Stimulated activated naive CD8-positive, alpha-beta T cell treated with anti-CD3 and anti-CD28 coated beads, Interleukin-15, Interleukin-2, amounts not matched to agents 100 U/mL and 50 U/mL, for 24 hours (primary cell): ENCODE measurements at regions not wholly inside any gene's neighbourhood (a gene's known extent, or its start where the extent isn't known, plus 50 kb on each side); places are given as distances from the start of the nearest gene placed in this dataset.
A peak's percentile ranks its signal among the peaks of the same experiment; 100 is the strongest.
"Not testable (repeated sequence)": the region's sequence is repeated elsewhere in the genome, so short reads cannot be mapped to it uniquely, and the experiment has no call there.

ENCODE experiments used
- ATAC-seq: fragments of 150-1000 bp; cut with Tn5 transposase; one replicate; pipeline ENCODE4 v1.10.0; 2021
- DNase-seq: peaks from one replicate; pipeline ENCODE4 v3.0.0; 2021

DNA sequence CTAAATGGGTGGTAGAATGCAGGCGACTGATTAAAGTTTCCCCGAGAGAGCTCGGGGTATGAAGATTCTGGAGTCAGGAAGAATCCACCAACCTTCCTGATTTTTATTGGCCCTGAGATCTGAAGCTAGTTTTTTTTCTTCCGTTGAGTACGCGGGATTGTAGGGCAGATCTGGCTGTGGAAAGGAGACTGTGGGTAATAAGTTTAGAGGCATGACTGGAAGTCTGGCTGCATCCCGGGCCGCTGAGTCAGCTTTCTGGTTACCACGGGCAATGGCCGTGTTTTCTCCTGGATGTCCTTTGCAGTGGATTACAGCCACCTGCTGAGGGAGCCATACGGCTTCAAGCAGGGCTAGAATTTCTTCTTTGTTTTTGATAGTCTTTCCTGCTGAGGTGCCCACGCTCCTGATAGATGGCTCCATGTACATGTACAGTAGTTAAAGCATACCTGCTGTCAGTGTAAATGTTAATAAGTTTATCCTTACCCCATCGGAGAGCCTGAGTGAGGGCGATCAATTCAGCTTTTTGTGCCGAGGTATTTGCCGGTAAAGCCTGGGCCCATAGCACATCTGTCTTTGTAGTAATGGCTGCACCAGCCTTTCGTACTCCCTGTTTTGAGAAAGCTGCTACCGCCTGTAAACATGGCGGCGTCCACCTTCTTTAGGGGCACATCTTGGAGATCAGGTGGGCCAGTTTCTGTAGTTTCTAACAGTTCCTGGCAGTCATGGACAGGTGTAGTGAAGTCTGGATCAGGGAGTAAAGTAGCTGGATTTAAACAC lies 154.0 kb downstream of the TRIM27 start:
- ATAC-seq: no peak

DNA sequence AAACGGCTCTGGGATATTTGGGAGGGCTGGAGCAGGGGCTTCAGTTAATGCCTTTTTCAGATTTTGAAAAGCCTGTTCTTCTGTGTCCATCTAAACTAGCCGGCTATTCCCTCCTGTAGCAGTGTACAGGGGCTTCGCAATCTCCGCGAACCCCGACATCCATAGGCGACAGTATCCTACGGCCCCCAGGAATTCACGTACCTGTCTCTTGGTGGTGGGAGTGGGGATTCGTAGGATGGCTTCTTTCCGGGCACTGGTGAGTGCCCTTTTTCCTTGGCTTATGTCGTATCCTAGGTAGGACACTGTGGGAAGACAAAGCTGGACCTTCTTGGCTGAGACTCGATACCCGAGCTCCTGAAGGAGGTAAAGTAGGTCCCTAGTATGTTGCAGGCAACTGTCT lies 153.1 kb downstream of the TRIM27 start:
- DNase-seq (no peak), ATAC-seq (no peak)

More for the DNA sequence above, 154.0 kb downstream of the TRIM27 start:
- no peak for DNase-seq

- no peak for DNase-seq
- no peak for ATAC-seq
Measured at GRCh38 chr6:28771401-28772267, 152.2 kb downstream of the TRIM27 start.

GRCh38 chr6:28772480-28773381 lies 151.1 kb downstream of the TRIM27 start:
- no peak for ATAC-seq

GRCh38 chr6:28774292-28775051 lies 149.3 kb downstream of the TRIM27 start:
- ATAC-seq: no peak
- DNase-seq: no peak

More at GRCh38 chr6:28772480-28773381, 151.1 kb downstream of the TRIM27 start:
- no peak for DNase-seq

GRCh38 chr6:28775052-28775376 lies 148.8 kb downstream of the TRIM27 start:
- ATAC-seq: no peak
- DNase-seq: no peak

- ATAC-seq: no peak
- DNase-seq: no peak
Measured at GRCh38 chr6:28775405-28776129, 148.2 kb downstream of the TRIM27 start.

DNA sequence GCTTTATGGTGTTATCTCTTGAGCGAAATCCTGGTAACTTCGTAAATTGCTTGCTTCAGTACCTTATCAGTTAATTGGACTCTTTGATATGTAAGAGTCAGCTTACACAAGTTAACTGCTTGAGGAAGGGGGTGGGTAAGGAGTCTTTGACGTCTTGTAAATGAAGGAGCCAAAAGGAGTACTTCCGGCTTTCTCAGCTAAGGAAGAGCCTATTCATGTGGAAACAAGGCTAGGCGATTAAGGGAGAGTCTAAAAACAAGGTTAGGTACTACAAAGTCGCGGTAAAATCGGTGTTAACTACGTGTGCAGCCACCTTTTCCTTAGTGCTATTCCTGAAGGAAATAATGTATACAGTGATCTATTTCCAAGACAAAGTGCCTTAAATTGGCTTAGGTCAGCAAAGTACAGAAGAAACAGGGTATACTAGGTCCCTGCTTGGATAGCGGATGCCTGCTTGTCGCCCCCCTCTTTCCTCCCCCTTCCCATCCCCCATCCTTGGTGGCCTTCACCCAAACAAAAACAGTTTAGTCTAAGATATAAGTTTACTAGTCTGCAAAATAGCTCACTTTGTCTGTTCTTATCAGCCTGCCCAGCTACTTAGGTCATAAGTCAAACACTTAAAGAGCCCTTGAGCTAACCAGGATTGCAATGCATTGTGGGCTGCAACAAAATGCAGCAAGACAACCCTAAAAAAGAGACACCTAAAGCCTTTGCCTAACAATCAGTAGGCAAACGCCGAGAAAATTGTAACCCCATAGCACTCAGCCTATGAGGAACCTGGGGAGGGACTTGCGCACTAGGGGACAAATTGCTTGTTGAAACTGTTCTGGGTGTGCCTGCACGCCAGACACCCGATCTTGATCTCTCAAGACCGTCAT lies 147.3 kb downstream of the TRIM27 start:
- ATAC-seq: no peak
- no peak for DNase-seq

GRCh38 chr6:28777147-28777461 lies 146.7 kb downstream of the TRIM27 start:
- DNase-seq (no peak), ATAC-seq (no peak)

GRCh38 chr6:28782113-28782673 lies 141.6 kb downstream of the TRIM27 start:
- no peak for DNase-seq
- ATAC-seq: no peak

DNA sequence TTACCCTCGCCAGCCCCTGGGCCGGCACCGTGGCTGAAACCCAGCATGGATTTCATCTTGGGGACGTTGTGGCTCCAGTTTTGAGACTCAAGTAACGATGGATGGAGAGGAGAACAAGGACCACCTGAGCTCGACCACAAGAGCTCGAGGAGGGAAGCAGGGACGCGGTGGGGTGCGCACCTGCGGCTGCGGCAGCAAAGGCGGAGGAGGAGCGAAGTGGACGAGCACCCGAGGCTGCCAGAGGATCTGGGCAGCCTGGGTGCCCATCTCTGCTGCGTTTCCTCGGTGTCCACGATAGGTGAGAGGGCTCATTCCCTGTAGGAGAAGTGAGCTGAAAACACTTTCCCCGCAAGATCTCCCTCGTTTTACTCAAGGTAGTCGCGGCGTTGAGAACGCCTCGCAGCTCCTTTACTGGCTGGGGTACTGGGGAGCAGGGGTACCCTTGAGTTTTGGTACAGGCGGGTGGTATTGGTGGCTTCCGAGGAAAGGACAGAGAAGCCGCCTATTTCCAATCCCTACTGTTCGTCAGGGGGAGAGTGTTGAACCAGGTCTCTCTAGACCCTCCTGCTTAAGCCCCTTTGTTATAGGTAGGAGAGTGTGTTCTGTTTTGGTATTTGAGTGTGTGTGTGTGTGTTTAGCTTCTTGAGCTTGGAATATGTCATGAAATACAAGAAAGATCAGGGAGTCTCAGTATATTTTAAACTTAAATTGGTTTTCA lies 137.7 kb downstream of the TRIM27 start:
- no peak for DNase-seq
- ATAC-seq: no peak

GRCh38 chr6:28789553-28790083 lies 134.2 kb downstream of the TRIM27 start:
- ATAC-seq: peak; percentile 82
- peak; percentile 57 for DNase-seq

DNA sequence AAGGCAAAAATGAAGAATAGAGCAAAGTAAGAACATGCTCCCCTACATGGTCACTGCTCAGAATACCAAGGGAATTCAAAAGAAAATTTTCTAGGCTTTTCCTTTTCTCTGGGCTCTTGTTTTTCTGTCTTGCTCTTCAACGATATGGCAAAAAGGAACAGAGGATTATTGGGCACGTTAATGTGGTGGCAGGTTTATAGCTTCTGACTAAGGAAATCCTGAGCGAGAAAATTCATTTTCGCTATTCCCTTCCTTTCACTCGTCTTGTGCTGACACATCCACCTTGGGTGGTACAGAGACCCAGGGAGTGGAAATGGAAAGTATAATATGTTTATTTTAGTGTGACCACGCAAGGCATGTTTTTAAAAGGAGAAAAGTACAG lies 132.8 kb downstream of the TRIM27 start:
- no peak for DNase-seq

DNA sequence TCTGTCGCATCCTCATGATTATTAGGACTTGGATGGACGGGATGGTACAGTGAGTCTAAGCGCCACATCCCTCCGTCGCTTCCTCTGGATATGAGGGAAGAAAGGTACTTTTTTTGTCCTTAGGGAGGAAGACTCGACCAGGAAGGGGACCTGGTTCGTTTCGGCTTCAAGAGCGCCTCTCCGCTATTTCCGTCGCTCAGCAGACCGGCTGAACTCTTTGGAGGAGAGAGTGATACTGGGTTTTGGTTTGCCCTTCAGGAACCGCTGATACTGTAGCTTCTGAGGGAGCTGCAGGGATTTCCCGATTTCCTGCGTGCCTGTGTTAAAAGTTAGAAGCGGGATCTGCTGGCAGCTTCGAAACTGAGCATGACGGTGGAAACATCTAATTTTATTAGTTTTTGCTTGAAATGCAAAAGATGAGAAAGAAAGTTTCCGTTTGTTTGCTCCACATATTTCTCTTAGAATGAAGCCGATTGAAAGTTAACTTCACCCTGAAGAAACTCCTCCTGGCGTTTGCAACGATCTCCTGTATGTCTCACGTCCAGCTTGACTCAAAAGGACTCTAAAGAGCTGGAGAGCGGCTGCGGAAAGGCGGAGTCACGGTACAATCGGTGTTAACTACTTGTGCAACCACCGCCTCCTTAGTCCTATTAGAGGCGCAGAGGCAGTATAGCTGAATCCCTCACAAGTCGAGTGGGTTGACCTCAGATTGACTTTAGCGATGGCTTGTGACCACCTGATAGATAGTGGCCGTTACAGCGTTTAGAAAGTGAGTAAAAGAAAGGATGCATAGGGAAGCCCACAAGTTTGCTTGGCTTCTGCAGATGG lies 129.4 kb downstream of the TRIM27 start:
- DNase-seq (no peak), ATAC-seq (no peak)

More for the DNA sequence above, 132.8 kb downstream of the TRIM27 start:
- ATAC-seq: no peak

DNA sequence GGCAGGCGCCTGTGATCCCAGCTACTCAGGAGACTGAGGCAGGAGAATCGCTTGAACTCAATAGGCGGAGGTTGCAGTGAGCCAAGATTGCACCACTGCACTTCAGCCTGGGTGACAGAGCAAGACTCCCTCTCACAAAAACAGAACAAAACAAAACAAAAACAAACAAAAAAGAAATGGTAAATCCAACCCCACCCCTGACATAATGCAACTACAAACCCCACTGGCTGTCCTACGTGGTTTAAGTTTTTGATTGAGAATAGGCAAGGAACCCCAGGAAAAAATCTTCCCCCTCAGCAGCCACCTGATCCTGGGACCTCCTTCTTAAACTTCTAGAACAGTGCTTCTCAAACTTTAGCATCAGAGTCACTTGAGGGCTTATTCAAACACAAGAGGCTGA lies 123.1 kb downstream of the TRIM27 start:
- ATAC-seq, DNase-seq: not testable (repeated sequence)

GRCh38 chr6:28802417-28803336 lies 121.1 kb downstream of the TRIM27 start:
- ATAC-seq (peak; percentile 98), DNase-seq (peak; percentile 30)

GRCh38 chr6:28803337-28803709 lies 120.5 kb downstream of the TRIM27 start:
- ATAC-seq: no peak
- DNase-seq: no peak
